Tongue (tissue), 1 donor: ENCODE measurements at regions not wholly inside any gene's neighbourhood (a gene's known extent, or its start where the extent isn't known, plus 50 kb on each side); places are given as distances from the start of the nearest gene placed in this dataset.

ENCODE experiments used
- DNase-seq: peaks from one replicate; pipeline ENCODE4 v3.0.0-alpha.2; 2015

- no peak for DNase-seq
Observed at GRCh38 chr6:131510094-131510493, 62.9 kb upstream of the ARG1 start.

- DNase-seq, result no peak
Observed at GRCh38 chr6:131510591-131510990, 62.4 kb upstream of the ARG1 start.

- no peak for DNase-seq
Observed at GRCh38 chr6:131519670-131520436, 53.2 kb upstream of the ARG1 start.
